ENCODE measurements at regions not wholly inside any gene's neighbourhood (a gene's known extent, or its start where the extent isn't known, plus 50 kb on each side); places are given as distances from the start of the nearest gene placed in this dataset.

- TF ChIP-seq CTCF (IDR thresholded peaks at IDR 0.05 in 4 of 5, conservative IDR thresholded peaks at IDR 0.05 in 1 of 5) (no peak), POLR2A (IDR thresholded peaks at IDR 0.05) (no peak)
Measured at GRCh38 chr6:14506656-14507246, 389.2 kb downstream of the CD83 start.
